Glutamatergic neuron (in vitro differentiated cells): ENCODE measurements at regions not wholly inside any gene's neighbourhood (a gene's known extent, or its start where the extent isn't known, plus 50 kb on each side); places are given as distances from the start of the nearest gene placed in this dataset.

Experiments used
- DNase-seq: peaks from one replicate; pipeline ENCODE4 v3.0.0; 2022
- H3K27ac Mint-ChIP-seq: one replicate; pipeline ENCODE4 v1.8.0; 2020; ENCODE audit warnings: mild to moderate bottlenecking, mixed read lengths, inconsistent platforms; ENCODE audit not compliant: unreplicated experiment
- H3K27me3 Mint-ChIP-seq: one replicate; pipeline ENCODE4 v1.8.0; 2020; ENCODE audit warnings: mild to moderate bottlenecking, moderate library complexity, mixed read lengths, inconsistent platforms; ENCODE audit not compliant: unreplicated experiment
- H3K36me3 Mint-ChIP-seq: one replicate; pipeline ENCODE4 v1.8.0; 2020; ENCODE audit warnings: mild to moderate bottlenecking, mixed read lengths, inconsistent platforms; ENCODE audit not compliant: unreplicated experiment
- H3K4me1 Mint-ChIP-seq: one replicate; pipeline ENCODE4 v1.8.0; 2020; ENCODE audit warnings: mild to moderate bottlenecking, low read depth, mixed read lengths, inconsistent platforms; ENCODE audit not compliant: unreplicated experiment
- H3K4me3 Mint-ChIP-seq: one replicate; pipeline ENCODE4 v1.8.0; 2020; ENCODE audit warnings: mild to moderate bottlenecking, mixed read lengths, inconsistent platforms; ENCODE audit not compliant: unreplicated experiment
- H3K9me3 Mint-ChIP-seq: one replicate; pipeline ENCODE4 v1.8.0; 2020; ENCODE audit warnings: mild to moderate bottlenecking, moderate library complexity, mixed read lengths, inconsistent platforms; ENCODE audit not compliant: unreplicated experiment
- CTCF ChIP-seq: fragments of 200-600 bp; sonication (generic); IDR thresholded peaks from one replicate; pipeline ENCODE4 v1.5.0; 2021; ENCODE audit not compliant: partially characterized antibody, unreplicated experiment

DNA sequence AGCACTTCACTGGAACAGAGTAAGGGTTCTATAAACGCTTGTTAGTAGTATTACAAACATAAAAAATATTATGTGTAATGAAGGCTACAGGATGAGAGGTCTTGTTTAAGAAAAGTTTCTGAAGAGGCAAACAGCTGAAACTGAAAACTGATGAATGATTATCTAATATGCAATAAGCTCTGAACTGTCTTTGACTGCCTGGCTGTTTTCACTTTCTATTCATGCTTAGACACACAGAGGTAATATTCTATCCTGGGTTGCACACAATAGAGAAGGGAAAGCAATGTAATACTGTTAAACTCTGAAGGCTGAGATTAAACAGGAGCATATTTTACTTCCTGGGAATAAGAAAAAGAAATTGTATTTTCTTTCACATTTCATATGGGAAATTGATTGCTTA lies 251.3 kb downstream of the ALX1 start:
- no peak for DNase-seq
- no peak for TF ChIP-seq CTCF
- no peaks in the 10 kb centered on the region for H3K36me3 Mint-ChIP-seq
- no peak overlapping the region for H3K4me3 Mint-ChIP-seq
- no peaks in the 10 kb centered on the region for H3K9me3 Mint-ChIP-seq
- no peak overlapping the region for H3K27ac Mint-ChIP-seq
- no peaks in the 10 kb centered on the region for H3K4me1 Mint-ChIP-seq
- H3K27me3 Mint-ChIP-seq = no peaks in the 10 kb centered on the region

- Mint-ChIP-seq H3K27me3 (peaks cover 2% of the 10 kb centered on the region), H3K36me3 (no peaks in the 10 kb centered on the region), H3K4me1 (peaks cover 18% of the 10 kb centered on the region), H3K4me3 (no peak overlapping the region), H3K9me3 (no peaks in the 10 kb centered on the region), H3K27ac (peak overlapping the region; percentile 69)
- DNase-seq = no peak
- no peak for TF ChIP-seq CTCF
These were observed 269.6 kb downstream of the ALX1 start for GRCh38 chr12:85549640-85550039.

GRCh38 chr12:85550924-85551323 lies 270.9 kb downstream of the ALX1 start:
- TF ChIP-seq CTCF = no peak

GRCh38 chr12:85552461-85552860 lies 272.4 kb downstream of the ALX1 start:
- Mint-ChIP-seq H3K4me1 (peaks cover 18% of the 10 kb centered on the region), H3K27me3 (peaks cover 2% of the 10 kb centered on the region), H3K9me3 (no peaks in the 10 kb centered on the region), H3K4me3 (no peak overlapping the region), H3K36me3 (no peaks in the 10 kb centered on the region), H3K27ac (no peak overlapping the region)
- DNase-seq = no peak
- no peak for TF ChIP-seq CTCF

More at GRCh38 chr12:85550924-85551323, 270.9 kb downstream of the ALX1 start:
- Mint-ChIP-seq H3K27ac (peak overlapping the region; percentile 31), H3K9me3 (no peaks in the 10 kb centered on the region), H3K27me3 (peaks cover 2% of the 10 kb centered on the region), H3K4me1 (peaks cover 18% of the 10 kb centered on the region), H3K36me3 (no peaks in the 10 kb centered on the region), H3K4me3 (no peak overlapping the region)
- no peak for DNase-seq

DNA sequence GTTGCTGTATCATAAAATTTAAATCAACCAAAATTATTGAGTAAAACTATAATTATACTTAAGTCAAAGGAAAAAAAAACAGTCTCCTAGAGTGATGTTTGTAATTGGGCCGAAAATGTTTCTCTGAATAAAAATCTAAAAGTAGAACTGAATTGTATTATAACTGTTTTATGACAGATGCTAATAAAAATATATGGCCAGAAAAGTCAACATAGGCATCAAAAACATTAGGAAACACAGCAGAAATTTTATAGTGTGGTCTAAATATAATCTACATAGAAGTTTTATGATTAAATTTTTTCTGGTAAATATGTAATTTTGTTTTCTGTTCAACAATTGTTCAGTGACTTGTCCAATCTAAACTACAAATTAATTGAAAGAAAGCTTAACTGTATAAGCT lies 277.8 kb downstream of the ALX1 start:
- no peak overlapping the region for H3K4me3 Mint-ChIP-seq
- H3K27ac Mint-ChIP-seq = no peak overlapping the region

More for the DNA sequence above, 277.8 kb downstream of the ALX1 start:
- Mint-ChIP-seq H3K27me3 (peaks cover 2% of the 10 kb centered on the region), H3K4me1 (no peaks in the 10 kb centered on the region), H3K36me3 (no peaks in the 10 kb centered on the region), H3K9me3 (no peaks in the 10 kb centered on the region)
- TF ChIP-seq CTCF = no peak
- DNase-seq = no peak
